ENCODE measurements at regions not wholly inside any gene's neighbourhood (a gene's known extent, or its start where the extent isn't known, plus 50 kb on each side); places are given as distances from the start of the nearest gene placed in this dataset.
"Not testable (repeated sequence)": the region's sequence is repeated elsewhere in the genome, so short reads cannot be mapped to it uniquely, and the experiment has no call there.

DNA sequence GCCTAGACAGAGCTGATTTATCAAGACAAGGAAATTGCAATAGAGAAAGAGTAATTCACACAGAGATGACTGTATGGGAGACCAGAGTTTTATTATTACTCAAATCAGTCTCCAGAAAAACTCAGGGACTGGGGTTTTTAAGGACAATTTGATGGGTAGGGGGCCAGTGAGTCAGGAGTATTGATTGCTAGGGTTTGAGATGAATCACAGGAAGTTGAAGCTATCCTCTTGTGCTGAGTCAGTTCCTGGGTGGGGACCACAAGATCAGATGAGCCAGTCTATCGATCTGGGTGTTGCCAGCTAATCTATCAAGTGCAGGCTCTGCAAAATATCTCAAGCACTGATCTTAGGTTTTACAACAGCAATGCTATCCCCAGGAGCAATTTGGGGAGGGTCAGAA lies 87.4 kb upstream of the TGIF2LY start:
- DNase-seq (ENCODE audit: low read depth in 1 of 2, low spot score in 1 of 2) = not testable (repeated sequence)

DNA sequence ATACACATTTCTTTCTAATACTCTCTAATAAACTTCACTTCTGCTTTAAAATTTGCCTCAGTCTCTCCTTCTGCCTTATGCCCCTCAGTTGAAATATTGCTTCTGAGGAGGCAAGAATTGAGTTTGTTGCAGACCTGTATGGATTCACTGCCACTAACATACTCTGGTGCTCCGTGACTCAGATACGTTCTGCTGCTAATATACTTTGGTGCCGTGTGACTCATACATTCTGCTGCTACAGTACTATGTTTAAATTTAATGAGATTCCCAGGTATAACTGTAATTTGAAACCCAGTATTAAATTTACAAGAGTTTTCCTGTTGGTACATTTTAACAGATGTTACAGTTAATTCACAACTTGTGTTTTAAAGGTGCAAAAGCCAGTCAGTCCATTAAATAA lies 84.3 kb upstream of the TGIF2LY start:
- not testable (repeated sequence) for DNase-seq (ENCODE audit: low read depth in 1 of 2, low spot score in 1 of 2)

DNA sequence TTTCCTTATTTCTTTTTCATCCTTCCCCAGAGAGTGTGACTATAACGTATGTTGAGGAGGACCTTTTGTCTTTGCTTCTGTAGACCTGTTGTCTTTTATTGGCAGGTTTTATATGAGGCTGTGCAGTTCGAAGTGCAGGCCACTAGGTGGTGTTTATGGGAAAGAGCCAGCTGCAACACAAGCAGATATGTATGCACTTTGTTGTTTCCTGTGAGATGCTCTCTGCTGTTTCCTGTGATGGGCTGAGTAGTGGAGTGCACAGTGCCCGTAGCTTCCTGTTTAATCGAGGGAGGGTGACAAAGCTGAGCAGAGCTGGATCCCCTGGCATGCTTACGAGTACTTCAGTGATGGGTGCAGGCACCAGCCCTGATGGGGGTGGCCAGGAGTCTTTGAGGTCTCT lies 51.8 kb upstream of the TGIF2LY start:
- peak in 1 of 2 donors; percentile 1 for DNase-seq (ENCODE audit: low read depth in 1 of 2, low spot score in 1 of 2)
